Caco-2 (cell line): ENCODE measurements at regions not wholly inside any gene's neighbourhood (a gene's known extent, or its start where the extent isn't known, plus 50 kb on each side); places are given as distances from the start of the nearest gene placed in this dataset.

Source experiments
- BruUV-seq: library from RNA; stranded (reverse); fragments of 400-500 nt; replicated peaks from 2 replicates; lab custom pipeline; 2021; lab: Mats Ljungman, UMichigan
- CTCF ChIA-PET: fragments of 300-600 bp; sonication (Branson Sonifier 250); formaldehyde crosslinking; loops from one replicate; lab custom pipeline; 2022; ENCODE audit warnings: antibody characterized with exemption; lab: Charles Lee
- POLR2A ChIA-PET: fragments of 300-600 bp; sonication (Branson Sonifier 250); formaldehyde crosslinking; loops from one replicate; lab custom pipeline; 2022; ENCODE audit warnings: antibody characterized with exemption; lab: Charles Lee
- DNase-seq, 2 experiments: peaks; one replicate each; pipeline versions ENCODE4 v3.0.0 to v3.0.0-alpha.2; 2020 to 2022
- H3K27me3 ChIP-seq: replicated peaks from 2 replicates; pipeline ENCODE4 v1.6.0; 2011; ENCODE audit warnings: low read length; ENCODE audit not compliant: control insufficient read depth, insufficient read depth
- H3K36me3 ChIP-seq: 2 replicates; pipeline ENCODE4 v1.5.1; 2011; ENCODE audit warnings: low read length; ENCODE audit not compliant: control insufficient read depth, insufficient read depth
- H3K4me1 ChIP-seq: fragments of 250-450 bp; sonication (Bioruptor Pico); 2 replicates; pipeline ENCODE4 v1.5.1; 2020; ENCODE audit warnings: mild to moderate bottlenecking
- H3K4me3 ChIP-seq: 2 replicates; pipeline ENCODE4 v1.5.1; 2011; ENCODE audit warnings: low read depth, mild to moderate bottlenecking, control low read depth, low read length
- H3K9me3 ChIP-seq: fragments of 250-450 bp; sonication (Bioruptor Pico); 2 replicates; pipeline ENCODE4 v1.5.1; 2020; ENCODE audit warnings: mild to moderate bottlenecking, moderate library complexity
- H3K27ac Mint-ChIP-seq: one replicate; pipeline ENCODE4 v1.8.0; 2022; ENCODE audit warnings: mixed read lengths; ENCODE audit not compliant: unreplicated experiment
- H3K27me3 Mint-ChIP-seq: one replicate; pipeline ENCODE4 v1.8.0; 2022; ENCODE audit warnings: mixed read lengths; ENCODE audit not compliant: insufficient read depth, unreplicated experiment
- H3K36me3 Mint-ChIP-seq: one replicate; pipeline ENCODE4 v1.8.0; 2022; ENCODE audit warnings: mild to moderate bottlenecking, mixed read lengths; ENCODE audit not compliant: insufficient read depth, unreplicated experiment
- H3K4me1 Mint-ChIP-seq: one replicate; pipeline ENCODE4 v1.8.0; 2022; ENCODE audit warnings: low read depth, mixed read lengths; ENCODE audit not compliant: unreplicated experiment
- H3K4me3 Mint-ChIP-seq: one replicate; pipeline ENCODE4 v1.8.0; 2022; ENCODE audit warnings: mild to moderate bottlenecking, moderate library complexity, mixed read lengths; ENCODE audit not compliant: unreplicated experiment
- H3K9me3 Mint-ChIP-seq: one replicate; pipeline ENCODE4 v1.8.0; 2022; ENCODE audit warnings: mixed read lengths; ENCODE audit not compliant: unreplicated experiment
- intact Hi-C: fragments of 100-400 bp; cut with micrococcal nuclease; formaldehyde crosslinking; loops from one replicate; pipeline ENCODE4 v1.10.0; 2022; ENCODE audit not compliant: unreplicated experiment
- TF ChIP-seq, protein P1 (sequence below), 2 experiments: fragments of 200-600 bp in 1 of 2; IDR thresholded peaks; 1 replicate in 1 of 2; 2 replicates in 1 of 2; pipeline versions ENCODE4 v1.5.1 to v1.8.0; 2011 to 2022; ENCODE audit warnings: antibody characterized with exemption in 1 of 2, control low read depth in 1 of 2, inconsistent platforms in 1 of 2, low read depth in 1 of 2, low read length in 1 of 2, mild to moderate bottlenecking in 1 of 2, moderate library complexity in 1 of 2; ENCODE audit not compliant: insufficient read depth in 1 of 2, severe bottlenecking in 1 of 2, unreplicated experiment in 1 of 2

DNA sequence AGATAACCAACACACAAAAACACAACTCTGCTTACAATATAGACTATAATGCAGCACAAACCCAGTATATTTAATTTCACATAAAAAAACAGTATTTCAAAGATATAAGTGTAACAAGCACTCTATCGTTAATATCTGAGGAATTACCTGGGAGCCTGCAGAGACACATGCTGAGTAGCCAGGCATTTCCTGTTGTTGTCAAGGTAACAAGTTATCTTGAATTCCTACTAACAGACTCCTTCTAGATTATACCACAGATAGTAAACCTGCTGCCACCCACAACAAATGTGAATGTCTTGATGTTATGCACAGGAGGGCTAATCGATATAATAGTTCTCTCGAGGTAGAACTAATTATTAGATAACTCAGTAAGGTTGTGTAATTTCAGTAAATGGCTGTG is 826.0 kb upstream of the PRR20A start:
- intact Hi-C loops: no loop called here
- no peak overlapping the region for H3K4me3 Mint-ChIP-seq
- ChIA-PET CTCF (no interaction called here), POLR2A (no interaction called here)
- H3K9me3 ChIP-seq: no peaks in the 10 kb centered on the region
- H3K4me1 ChIP-seq: no peaks in the 10 kb centered on the region
- no peak overlapping the region for H3K27ac Mint-ChIP-seq
- BruUV-seq: no TSS peak
- no peaks in the 10 kb centered on the region; the same call in 1 of the 2 replicates for H3K27me3 ChIP-seq
- DNase-seq: no peak
- H3K9me3 Mint-ChIP-seq: no peaks in the 10 kb centered on the region
- H3K4me3 ChIP-seq: no peak overlapping the region
- TF ChIP-seq, protein P1, sequence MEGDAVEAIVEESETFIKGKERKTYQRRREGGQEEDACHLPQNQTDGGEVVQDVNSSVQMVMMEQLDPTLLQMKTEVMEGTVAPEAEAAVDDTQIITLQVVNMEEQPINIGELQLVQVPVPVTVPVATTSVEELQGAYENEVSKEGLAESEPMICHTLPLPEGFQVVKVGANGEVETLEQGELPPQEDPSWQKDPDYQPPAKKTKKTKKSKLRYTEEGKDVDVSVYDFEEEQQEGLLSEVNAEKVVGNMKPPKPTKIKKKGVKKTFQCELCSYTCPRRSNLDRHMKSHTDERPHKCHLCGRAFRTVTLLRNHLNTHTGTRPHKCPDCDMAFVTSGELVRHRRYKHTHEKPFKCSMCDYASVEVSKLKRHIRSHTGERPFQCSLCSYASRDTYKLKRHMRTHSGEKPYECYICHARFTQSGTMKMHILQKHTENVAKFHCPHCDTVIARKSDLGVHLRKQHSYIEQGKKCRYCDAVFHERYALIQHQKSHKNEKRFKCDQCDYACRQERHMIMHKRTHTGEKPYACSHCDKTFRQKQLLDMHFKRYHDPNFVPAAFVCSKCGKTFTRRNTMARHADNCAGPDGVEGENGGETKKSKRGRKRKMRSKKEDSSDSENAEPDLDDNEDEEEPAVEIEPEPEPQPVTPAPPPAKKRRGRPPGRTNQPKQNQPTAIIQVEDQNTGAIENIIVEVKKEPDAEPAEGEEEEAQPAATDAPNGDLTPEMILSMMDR (IDR thresholded peaks at IDR 0.05; ENCODE audit: insufficient read depth in 1 of 2, low read depth in 1 of 2, low read length in 1 of 2, severe bottlenecking in 1 of 2, unreplicated experiment in 1 of 2): no peak
- no peaks in the 10 kb centered on the region for H3K36me3 ChIP-seq
- no peaks in the 10 kb centered on the region for H3K27me3 Mint-ChIP-seq
- no peaks in the 10 kb centered on the region for H3K36me3 Mint-ChIP-seq
- no peaks in the 10 kb centered on the region for H3K4me1 Mint-ChIP-seq

- intact Hi-C loops: no loop called here
- Mint-ChIP-seq H3K36me3 (no peaks in the 10 kb centered on the region), H3K4me1 (no peaks in the 10 kb centered on the region), H3K27ac (no peak overlapping the region), H3K4me3 (no peak overlapping the region), H3K9me3 (no peaks in the 10 kb centered on the region), H3K27me3 (no peaks in the 10 kb centered on the region)
- H3K36me3 ChIP-seq: no peaks in the 10 kb centered on the region
- no peaks in the 10 kb centered on the region for H3K4me1 ChIP-seq
- TF ChIP-seq, protein P1 (IDR thresholded peaks at IDR 0.05; ENCODE audit: insufficient read depth in 1 of 2, low read depth in 1 of 2, low read length in 1 of 2, severe bottlenecking in 1 of 2, unreplicated experiment in 1 of 2): no peak
- ChIA-PET CTCF (no interaction called here), POLR2A (no interaction called here)
- no peaks in the 10 kb centered on the region; the same call in 1 of the 2 replicates for H3K27me3 ChIP-seq
- DNase-seq: no peak
- H3K9me3 ChIP-seq: no peaks in the 10 kb centered on the region
- no TSS peak for BruUV-seq
- H3K4me3 ChIP-seq: no peak overlapping the region
These were observed 822.9 kb upstream of the PRR20A start for GRCh38 chr13:56317841-56318240.

- H3K36me3 Mint-ChIP-seq: no peaks in the 10 kb centered on the region
- no TSS peak for BruUV-seq
- Histone ChIP-seq H3K27me3 (no peaks in the 10 kb centered on the region), H3K36me3 (no peaks in the 10 kb centered on the region), H3K4me1 (no peaks in the 10 kb centered on the region), H3K9me3 (no peaks in the 10 kb centered on the region), H3K4me3 (no peak overlapping the region)
- H3K4me3 Mint-ChIP-seq: no peak overlapping the region
- no peaks in the 10 kb centered on the region for H3K9me3 Mint-ChIP-seq
- intact Hi-C loops: no loop called here
- no peak for DNase-seq
- TF ChIP-seq, protein P1 (IDR thresholded peaks at IDR 0.05; ENCODE audit: insufficient read depth in 1 of 2, low read depth in 1 of 2, low read length in 1 of 2, severe bottlenecking in 1 of 2, unreplicated experiment in 1 of 2): no peak
- H3K27me3 Mint-ChIP-seq: peaks cover 2% of the 10 kb centered on the region
- no peak overlapping the region for H3K27ac Mint-ChIP-seq
- POLR2A ChIA-PET: no interaction called here
- CTCF ChIA-PET: no interaction called here
- no peaks in the 10 kb centered on the region for H3K4me1 Mint-ChIP-seq
These were observed 808.0 kb upstream of the PRR20A start for GRCh38 chr13:56332671-56333070.
